NCI-H2227 treated with DMSO at 0.1 percent for 48 hours (cell line): ENCODE measurements at regions not wholly inside any gene's neighbourhood (a gene's known extent, or its start where the extent isn't known, plus 50 kb on each side); places are given as distances from the start of the nearest gene placed in this dataset.

Experiments
- DNase-seq: peaks from one replicate; lab custom pipeline; 2025; lab: John Stamatoyannopoulos, UW

GRCh38 chr14:29037411-29037810 lies 270.8 kb downstream of the FOXG1 start:
- DNase-seq = no peak

GRCh38 chr14:29039171-29039570 lies 272.6 kb downstream of the FOXG1 start:
- no peak for DNase-seq

- DNase-seq = no peak
Measured at GRCh38 chr14:29042551-29042950, 276.0 kb downstream of the FOXG1 start.

- DNase-seq = no peak
Measured at GRCh38 chr14:29043737-29044136, 277.1 kb downstream of the FOXG1 start.

- no peak for DNase-seq
Measured at GRCh38 chr14:29045237-29045636, 278.6 kb downstream of the FOXG1 start.

GRCh38 chr14:29054119-29054518 lies 287.5 kb downstream of the FOXG1 start:
- no peak for DNase-seq

- no peak for DNase-seq
Measured at GRCh38 chr14:29056041-29056566, 289.5 kb downstream of the FOXG1 start.

GRCh38 chr14:29061702-29062101 lies 295.1 kb downstream of the FOXG1 start:
- DNase-seq = no peak

- no peak for DNase-seq
Measured at GRCh38 chr14:29062466-29062865, 295.9 kb downstream of the FOXG1 start.

- DNase-seq = peak; percentile 35
Measured at GRCh38 chr14:29062976-29063375, 296.4 kb downstream of the FOXG1 start.

GRCh38 chr14:29064305-29064900 lies 297.8 kb downstream of the FOXG1 start:
- DNase-seq = no peak

GRCh38 chr14:29069228-29069627 lies 302.6 kb downstream of the FOXG1 start:
- DNase-seq = no peak

GRCh38 chr14:29075761-29076160 lies 309.2 kb downstream of the FOXG1 start:
- no peak for DNase-seq

- DNase-seq = no peak
Measured at GRCh38 chr14:29077916-29078315, 311.3 kb downstream of the FOXG1 start.

- no peak for DNase-seq
Measured at GRCh38 chr14:29078810-29079522, 312.4 kb downstream of the FOXG1 start.

- no peak for DNase-seq
Measured at GRCh38 chr14:29085546-29085945, 319.0 kb downstream of the FOXG1 start.

GRCh38 chr14:29089849-29090248 lies 323.3 kb downstream of the FOXG1 start:
- DNase-seq = no peak

GRCh38 chr14:29092121-29092520 lies 325.5 kb downstream of the FOXG1 start:
- DNase-seq = no peak

- DNase-seq = no peak
Measured at GRCh38 chr14:29097476-29097875, 330.9 kb downstream of the FOXG1 start.

GRCh38 chr14:29098656-29099055 lies 332.1 kb downstream of the FOXG1 start:
- DNase-seq = no peak

- DNase-seq = peak; percentile 47
Measured at GRCh38 chr14:29102266-29102665, 335.7 kb downstream of the FOXG1 start.

GRCh38 chr14:29102996-29103395 lies 336.4 kb downstream of the FOXG1 start:
- DNase-seq = no peak

GRCh38 chr14:29108908-29109307 lies 342.3 kb downstream of the FOXG1 start:
- no peak for DNase-seq

- DNase-seq = no peak
Measured at GRCh38 chr14:29109589-29109988, 343.0 kb downstream of the FOXG1 start.
